HG02884 (cell line): ENCODE measurements at regions not wholly inside any gene's neighbourhood (a gene's known extent, or its start where the extent isn't known, plus 50 kb on each side); places are given as distances from the start of the nearest gene placed in this dataset.
"Not testable (repeated sequence)": the region's sequence is repeated elsewhere in the genome, so short reads cannot be mapped to it uniquely, and the experiment has no call there.

Source experiments
- ATAC-seq: cut with Tn5 transposase; IDR thresholded peaks from one replicate; pipeline ENCODE4 v1.9.1; 2021; ENCODE audit warnings: mild to moderate bottlenecking, moderate library complexity; ENCODE audit not compliant: unreplicated experiment

DNA sequence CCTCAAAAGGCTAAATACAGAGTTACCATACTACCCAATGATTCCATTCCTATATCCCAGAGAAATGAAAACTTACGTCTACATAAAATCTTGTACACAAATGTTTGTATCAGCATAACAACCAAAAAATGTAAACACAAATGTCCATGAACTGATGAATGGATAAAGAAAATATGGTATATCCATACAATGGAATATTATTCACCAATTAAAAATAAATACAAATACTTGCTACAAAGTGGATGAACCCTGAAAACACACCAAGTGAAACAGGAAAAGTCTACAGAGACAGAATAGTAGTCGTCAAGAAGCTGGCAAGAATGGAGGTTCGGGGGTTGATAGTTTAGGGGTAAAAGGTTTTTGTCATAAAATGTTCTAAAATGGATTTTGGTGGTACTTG, 54.0 kb upstream of the ANKRD28 start:
- no peak for ATAC-seq

DNA sequence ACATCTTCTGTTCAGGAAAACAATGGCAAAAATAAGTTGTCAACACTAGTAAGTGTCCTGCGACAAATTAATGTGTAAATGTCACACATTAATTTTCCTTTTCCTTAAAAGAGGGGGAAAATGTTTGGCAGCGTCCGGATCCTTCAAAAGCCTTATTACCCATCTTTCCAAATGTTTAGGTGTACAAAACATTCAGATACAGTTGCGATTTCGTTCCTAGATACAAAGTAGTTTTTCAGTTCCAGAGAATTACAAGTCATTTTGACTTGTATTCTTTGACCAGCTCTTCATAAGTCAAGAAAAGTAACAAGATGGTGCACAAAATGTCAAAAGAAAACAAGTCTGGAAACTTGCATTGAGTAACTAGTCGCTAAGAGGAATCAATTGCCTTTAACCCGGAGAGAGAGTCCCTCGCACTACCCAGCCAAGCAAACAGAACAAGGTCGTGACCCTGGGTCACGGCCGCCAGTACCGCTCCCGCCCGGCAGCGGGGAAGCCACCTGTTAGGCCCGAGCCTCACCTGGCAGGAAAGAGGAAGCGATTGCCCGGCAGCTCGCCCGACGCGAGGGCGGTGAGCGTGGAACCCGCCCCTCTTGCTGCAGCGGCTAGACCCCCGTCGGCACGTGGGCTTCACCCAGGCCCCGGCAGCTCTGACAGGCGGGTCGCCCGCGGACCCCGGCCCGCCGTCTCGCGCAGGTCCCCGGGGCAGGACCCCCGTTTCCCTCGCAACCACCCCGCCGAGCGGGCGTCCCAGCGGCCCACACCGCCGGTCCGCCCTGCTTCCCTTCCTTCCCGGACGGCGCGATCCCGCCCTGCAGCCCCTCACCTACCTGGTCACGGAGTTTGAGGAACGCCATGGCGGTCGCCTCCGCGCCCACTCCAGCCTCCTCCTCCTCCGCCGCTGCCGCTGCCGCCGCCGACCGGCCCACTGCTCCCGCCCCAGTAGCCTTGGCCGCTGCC, 61.0 kb upstream of the ANKRD28 start:
- peak; percentile 40 for ATAC-seq

DNA sequence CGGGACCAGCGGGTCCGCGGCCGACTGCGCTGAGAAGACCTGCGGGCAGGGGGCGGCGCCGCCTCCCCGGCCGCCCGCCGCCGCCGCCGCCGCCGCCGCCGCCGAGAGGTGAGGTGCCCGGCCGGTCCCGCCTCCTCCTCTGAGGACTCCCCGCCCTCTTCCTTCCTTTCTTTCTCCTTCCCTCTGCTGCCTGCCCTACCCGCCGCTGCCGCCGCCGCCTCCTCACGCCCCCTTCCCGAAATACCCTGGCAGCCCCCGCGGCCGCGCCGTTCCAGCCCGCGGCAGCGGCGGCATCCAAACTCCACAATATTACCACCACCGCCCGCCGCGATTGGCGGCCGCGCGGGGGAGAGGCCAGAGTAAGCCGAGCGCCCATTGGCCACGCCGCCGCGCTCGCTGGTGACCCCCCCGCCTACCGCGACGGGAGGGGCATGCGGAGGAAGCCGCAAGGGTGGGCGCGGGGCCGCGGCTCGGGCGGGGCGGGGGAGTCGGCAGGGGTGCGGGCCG, 61.8 kb upstream of the ANKRD28 start:
- peak; percentile 72 for ATAC-seq

DNA sequence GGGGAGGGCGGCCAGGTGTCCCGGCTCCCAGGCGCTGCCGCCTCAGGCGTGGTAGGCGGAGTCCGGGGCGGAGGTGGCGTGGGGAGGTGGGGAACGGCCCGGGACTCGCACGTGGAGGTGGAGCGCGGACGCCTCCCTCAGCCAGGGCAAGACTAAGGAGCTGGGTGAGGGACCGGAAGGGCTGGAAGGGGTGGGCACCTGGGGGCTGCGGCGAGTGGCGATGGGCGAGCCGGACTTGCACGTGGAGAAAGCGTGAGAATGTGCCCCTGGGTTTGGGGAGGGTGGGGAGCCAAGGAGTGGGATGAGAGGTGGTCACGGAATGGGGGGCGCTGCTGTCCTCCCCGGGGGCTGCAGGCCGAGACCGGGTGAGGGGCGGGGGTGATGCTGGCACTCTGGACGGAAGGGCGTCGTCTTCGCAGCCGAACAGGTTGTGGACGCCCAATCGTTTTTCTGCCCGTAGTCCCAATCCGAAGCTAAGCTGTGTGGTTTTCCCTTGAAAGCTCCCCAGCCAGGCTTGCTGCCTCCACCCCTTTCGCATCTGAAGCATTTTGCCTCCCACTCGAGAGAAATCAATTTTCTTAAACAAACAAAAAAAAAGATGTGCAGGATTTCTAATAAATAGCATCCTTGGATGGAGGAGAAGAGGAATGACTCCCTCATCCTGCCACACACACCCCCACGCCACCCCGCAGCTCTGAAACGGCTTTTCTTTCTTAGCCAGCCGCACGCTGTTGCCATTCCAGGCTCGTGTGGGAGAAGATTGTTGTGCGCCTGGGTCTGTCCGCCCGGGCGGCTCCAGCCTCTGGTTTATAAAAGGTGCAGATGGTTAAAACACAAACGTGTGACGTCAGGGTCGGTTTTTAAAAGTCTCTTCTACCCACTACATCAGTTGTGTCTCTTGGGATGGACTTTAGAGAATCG, 62.5 kb upstream of the ANKRD28 start:
- peak; percentile 46 for ATAC-seq

DNA sequence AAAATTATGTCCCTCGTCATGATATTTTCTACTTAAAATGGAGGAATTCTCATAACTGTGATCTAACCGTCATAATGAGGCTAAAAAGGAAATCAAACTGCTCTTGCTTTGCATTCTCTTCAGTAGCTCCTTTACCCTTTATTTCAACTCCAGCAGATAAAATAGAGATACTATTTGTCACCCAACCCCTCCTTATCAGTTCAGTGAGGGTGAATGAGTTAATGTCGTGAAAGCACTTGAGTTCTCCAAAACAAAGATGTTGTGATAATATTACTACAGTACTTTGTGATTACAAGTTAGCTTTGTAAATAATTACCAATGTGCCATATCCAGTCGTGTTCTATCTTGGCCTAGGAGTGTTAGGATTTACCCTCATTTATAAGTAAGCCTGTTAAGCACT, 63.4 kb upstream of the ANKRD28 start:
- no peak for ATAC-seq

DNA sequence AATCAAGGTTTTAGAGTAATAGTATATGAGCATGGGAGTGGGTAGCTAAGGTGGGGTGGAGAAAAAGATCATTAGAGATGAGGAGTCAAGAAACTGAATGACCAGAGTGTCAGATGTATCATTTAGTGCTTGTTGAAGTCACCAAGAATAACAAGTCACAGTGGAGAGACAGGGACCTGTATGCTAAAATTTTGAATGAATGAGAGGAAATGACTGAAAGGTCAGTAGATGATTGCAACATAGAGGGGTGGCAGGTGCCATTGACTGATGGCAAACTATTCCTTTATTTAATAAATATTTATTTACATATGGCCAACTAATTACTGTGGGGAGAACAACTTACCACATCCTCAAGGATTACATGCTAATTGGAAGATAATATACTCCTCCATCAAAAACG, 75.0 kb upstream of the ANKRD28 start:
- ATAC-seq: no peak

DNA sequence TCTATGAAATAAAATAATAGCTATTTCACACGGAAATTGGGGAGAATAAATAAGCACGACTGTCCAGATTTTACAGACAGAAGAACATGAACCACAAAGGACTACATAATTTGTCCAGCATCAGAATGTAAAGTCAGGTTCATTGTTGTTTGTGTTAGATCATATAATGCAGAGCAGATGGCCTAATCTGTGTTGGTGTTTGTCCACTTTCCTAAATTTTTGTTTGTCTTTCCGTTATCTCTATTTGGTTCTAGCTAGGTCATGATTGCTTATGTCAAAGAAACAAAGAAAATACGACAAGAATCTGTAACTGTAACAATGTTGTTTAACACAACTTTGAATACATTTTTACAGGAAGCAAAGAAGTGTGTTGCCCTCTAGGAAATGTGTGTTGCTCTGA, 75.6 kb upstream of the ANKRD28 start:
- ATAC-seq: no peak

DNA sequence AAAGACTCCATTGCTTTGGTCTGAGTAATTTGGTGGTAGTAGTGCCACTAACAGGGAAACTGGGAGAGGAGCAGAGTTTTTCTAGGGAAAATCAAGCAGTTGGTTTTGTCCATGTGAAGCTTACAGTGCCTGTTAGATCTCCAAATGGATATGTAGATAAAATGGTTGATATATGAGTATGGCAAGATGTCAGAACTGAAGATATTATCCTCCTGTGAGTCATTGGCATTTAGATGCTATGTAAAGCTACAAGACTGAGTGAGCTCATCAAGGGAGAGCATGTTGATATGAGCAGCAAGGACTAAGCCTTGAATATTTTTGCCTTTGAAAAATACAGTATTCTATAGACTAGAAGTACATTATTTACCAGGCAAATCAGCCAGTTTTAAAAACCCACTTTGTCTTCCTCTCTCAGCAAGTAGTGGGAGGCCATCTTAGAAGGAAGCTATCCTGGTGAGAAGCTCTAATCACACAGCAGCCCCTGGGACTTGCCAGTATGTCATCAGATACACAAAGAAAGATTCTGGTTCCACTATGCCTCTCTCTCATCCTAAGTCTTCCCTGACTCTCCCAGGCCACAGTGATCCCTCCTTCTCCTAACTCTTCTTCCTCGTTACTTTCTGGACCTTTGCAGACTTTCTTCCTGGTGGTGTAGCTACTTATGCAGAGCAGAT, 77.4 kb upstream of the ANKRD28 start:
- no peak for ATAC-seq

DNA sequence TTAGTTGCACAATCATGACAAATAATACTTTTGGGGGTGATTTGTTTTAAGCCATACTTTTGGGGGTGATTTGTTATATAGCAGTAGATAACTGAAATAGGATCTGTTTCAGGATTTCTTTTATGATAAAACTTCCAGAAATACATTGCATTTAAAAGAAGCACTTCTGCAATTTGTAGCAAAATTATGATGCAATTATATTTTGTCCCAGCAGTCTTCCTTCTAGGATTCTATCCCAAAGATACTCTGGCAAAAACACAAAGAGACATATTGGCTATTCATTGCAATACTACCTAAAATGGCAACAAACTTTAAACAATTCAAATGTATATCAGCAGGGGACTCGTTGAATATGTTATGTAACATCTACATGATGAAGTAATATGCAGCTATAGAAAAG, 78.9 kb upstream of the ANKRD28 start:
- ATAC-seq: no peak

DNA sequence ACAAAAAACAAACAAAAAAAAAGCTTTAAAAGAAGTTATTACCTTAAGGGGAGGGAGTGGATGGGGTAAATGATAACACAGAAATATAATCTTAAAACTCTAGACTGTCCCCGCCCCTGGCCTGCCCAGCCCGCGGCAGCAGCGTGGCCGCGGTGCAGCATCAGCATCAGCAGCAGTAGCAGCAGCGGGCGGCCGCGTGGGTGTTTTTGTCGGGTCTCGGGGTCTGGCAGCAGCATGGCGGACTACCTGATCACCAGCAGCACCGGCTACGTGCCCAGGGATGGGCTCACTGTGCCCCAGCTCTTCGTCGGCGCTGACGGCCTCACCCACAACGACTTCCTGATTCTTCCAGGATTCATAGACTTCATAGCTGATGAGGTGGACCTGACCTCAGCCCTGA, 80.0 kb upstream of the ANKRD28 start:
- ATAC-seq: no peak

DNA sequence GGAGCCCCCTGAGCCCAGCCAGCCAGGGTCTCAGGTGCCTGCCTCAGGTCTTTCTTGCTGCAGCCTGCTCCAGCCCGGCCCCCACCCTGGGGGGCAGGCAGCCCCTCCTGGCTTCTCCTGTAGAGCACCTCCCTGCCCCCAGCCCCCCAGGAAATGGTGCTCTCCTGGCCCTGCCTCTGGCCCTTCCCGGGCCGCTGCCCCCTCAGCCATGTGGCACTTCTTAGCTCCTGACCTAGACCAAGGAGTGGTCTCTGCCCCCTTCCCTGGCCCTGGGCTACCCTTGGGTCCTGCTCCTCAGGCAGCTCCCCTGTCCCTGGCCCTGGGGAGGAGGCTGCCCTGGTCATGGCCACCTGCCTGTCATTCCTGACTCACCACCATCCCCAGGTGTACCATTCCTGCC, 82.0 kb upstream of the ANKRD28 start:
- not testable (repeated sequence) for ATAC-seq

DNA sequence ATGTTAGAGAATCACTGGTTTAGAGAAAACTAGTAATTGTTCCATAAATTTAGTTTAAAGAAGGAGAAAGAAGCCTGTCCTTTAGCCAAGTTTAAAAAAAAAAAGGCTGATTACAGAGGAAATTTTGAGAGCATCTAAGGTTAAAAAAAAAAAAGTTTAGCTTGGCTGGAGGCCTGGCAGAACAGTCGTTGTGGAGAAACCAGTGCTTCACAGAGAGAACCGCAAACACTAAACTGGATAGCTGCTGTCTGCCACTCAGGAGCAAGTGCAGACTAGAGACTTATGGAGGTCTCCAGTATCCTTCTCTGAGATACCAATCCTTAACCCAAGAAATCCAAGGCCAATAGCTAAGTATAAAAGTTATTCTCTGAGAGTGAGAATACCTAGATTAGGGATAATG, 84.8 kb upstream of the ANKRD28 start:
- no peak for ATAC-seq

DNA sequence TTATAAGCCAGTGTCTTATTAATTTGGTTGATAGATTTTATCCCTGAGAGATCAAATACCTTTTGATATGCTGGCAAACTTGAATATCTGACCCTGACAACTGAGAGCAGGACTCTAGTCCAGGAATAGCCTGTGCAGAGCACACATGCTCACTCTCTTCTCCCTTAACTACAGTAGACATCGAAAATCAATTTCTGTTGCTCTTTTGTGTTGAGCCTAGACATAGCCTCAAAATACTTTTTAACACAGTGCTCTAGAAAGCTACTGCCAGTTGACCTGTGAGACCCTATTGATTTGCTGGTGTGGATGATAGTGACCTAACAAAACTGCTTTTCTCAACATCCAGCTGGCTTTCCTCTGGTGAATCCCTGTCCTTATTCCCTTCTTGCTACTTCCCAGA, 86.4 kb upstream of the ANKRD28 start:
- ATAC-seq: no peak

DNA sequence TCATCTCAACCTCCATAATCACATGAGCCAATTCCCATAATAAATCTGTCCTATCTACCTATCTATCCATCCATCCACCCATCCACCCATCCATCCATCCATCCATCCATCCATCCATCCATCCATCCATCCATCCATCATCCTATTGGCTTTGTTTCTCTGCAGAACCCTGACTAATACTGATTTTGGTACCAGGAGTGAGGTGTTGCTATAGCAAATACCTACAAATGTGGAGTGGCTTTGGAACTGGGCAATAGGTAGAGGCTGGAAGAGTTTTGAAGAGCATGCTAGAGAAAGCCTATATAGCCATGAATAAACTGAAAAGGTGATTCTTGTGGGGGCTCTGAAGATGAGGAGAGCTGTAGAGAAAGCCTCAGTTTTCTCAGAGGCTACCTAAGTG, 88.7 kb upstream of the ANKRD28 start:
- ATAC-seq: no peak

DNA sequence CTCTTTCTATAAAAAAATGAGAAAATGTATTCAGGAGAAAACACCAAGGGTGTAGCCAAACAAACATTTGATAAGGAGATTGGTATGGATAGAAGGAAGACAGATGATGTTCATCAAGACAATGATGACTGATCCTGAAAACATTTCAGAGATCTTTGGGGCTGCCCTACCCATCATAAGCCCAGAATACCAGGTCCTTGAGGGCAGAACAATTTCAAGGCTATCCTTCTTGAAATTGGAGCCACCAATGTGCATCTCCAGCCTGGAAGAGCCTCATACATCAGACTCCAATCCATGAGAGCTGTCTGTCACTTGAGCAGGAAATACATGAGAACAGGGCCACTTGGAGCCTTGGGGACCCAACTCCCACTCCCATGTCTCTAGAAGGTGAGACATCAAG, 89.5 kb upstream of the ANKRD28 start:
- no peak for ATAC-seq

DNA sequence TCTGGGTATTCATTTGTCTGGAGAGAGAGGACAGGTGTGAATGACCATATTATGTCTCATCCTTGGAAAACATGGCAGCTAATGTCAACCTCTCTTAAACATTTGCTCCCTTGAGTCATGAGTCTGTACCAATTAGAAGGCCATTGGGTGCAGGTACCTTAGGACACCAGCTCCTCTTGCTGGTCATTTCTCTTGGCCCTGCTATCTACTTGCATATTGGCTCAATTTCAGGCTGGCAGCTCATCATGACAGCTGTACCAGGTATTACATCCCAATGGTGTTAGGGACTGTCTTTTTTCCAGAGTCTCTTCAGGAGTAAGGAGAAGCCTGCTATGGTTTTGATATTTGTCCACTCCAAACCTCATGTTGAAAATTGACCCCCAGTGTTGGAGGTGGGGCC, 92.2 kb upstream of the ANKRD28 start:
- no peak for ATAC-seq

DNA sequence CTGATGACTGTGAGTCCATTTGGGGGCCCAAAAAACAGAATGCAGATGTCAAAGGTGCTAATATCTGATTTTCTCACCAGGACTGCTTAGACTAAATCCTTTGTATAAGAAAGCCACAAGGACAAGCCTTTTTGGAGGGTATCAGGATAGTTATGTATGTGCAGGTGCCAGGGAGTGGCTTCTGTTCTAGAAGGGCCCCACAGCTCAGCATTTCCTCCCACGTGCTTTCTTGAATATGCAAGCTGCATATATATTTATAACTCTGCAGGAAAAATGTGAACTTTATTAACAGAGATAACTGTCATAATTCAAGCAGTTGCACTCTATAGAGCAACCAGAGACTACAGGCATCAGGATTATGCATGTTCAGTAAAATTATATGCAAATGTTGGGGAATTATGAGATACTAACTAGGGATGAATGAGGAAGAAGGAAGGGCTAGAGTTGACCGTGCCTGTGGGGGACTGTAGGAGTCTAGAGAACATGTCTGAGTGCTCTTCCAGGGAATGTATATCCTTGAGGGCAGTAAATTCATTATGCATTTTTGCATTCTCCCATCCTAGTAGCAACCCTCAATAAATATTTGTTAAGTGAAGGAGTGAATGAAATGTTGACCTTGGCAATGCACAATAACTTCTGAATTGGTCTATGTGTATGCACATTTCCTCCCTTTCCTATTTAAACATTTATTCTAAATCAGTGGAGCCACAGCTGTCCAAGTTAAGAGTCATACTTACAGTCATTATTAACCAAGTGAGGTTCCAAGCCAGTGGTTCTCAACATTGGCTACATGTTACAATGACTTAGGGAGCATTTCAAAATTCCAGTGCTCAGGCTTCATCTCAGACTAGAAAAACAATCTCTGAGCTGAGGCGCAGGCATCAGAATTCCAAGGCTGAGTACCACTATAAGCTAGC, 94.8 kb upstream of the ANKRD28 start:
- ATAC-seq: no peak

DNA sequence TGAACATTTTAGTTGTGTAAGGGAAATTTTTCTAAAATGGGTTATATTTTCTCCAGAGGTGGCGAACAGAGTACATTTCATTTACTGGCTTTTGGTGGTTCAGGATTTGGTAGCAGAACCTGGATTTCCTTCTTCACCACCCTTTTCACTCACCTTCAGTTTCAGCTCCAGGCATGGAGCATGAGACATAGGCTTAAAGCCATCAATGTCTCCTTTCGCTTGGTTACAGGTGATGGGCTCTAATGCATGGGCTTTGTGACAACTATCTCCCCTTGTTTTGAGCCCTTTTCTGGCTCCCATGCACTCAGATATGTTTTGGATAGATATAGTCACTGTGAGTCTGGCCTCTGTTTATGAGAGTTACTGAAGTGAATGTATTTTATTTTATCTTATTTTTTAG, 96.6 kb upstream of the ANKRD28 start:
- no peak for ATAC-seq

DNA sequence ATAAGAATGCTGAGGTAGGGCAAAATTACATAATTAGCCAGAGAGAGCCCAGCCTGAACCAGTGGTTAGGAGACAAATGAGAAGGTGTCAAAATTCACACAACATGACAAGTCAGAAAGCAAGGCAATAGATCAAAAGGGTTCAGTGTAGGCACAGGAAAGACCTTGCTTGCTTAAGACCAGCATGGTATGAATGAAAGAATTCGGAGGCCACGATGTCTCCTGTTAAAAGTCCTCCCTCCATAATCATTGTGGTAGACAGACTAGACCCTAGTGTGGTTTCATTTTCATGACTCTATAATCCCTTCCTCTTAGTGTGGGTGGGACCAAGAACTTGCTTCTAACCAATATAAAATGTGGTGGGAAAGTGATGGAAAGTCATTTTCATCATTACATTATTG, 98.7 kb upstream of the ANKRD28 start:
- ATAC-seq: no peak

DNA sequence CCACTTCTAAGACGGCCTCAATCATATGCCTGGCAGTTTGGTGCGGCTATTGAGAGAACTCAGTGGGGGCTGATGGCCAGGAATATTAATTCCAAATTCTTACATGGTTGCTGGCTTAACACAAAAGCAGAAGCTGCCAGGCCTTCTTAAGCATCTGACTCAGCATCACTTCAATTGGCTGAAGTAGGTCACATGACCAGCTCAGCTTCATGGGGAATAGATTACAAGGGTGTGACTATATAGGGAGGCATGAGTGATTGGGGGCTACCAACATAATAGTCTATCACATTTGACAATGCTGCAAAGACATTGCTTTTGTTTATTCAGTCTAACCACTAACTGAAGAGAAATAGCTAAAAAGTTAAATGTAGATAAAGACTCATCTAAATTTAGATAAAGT, 101.6 kb upstream of the ANKRD28 start:
- no peak for ATAC-seq
